K562 (cell line): ENCODE measurements at regions not wholly inside any gene's neighbourhood (a gene's known extent, or its start where the extent isn't known, plus 50 kb on each side); places are given as distances from the start of the nearest gene placed in this dataset.

ENCODE experiments used
- ATAC-seq: fragments of 200-7000 bp; cut with Tn5 transposase; 3 replicates; pipeline ENCODE4 v1.9.1; 2020; ENCODE audit warnings: moderate library complexity
- BruUV-seq: library from RNA; stranded (reverse); fragments of 400-500 nt; replicated peaks from 2 replicates; lab custom pipeline; 2021; lab: Mats Ljungman, UMichigan
- CTCF ChIA-PET: fragments of 300-600 bp; formaldehyde crosslinking; extraction: SDS; loops from one replicate; lab custom pipeline; 2021; ENCODE audit warnings: low intra/inter-chr PET ratio; lab: Yijun Ruan, JAX
- POLR2A ChIA-PET: fragments of 300-600, 350-650 bp; sonication (Branson Sonifier 250); formaldehyde crosslinking; extraction: SDS; loops from one replicate; lab custom pipeline; 2021; ENCODE audit warnings: antibody characterized with exemption, inconsistent platforms; lab: Yijun Ruan, JAX
- DNase-seq, 4 experiments: peaks; one replicate each; pipeline versions ENCODE4 v3.0.0 to v3.0.0-alpha.2; 2011 to 2018; ENCODE audit warnings: low spot score in 3 of 4, mixed read lengths in 3 of 4; ENCODE audit errors: extremely low read depth in 1 of 4
- FAIRE-seq: peaks from 2 replicates; lab custom pipeline; 2011; peaks lifted over from hg19 to GRCh38; lab: Jason Lieb, UNC
- H2AFZ ChIP-seq: 2 replicates; pipeline ENCODE4 v1.6.0; 2011; ENCODE audit warnings: low read depth, low read length, control low read depth, inconsistent platforms
- H3K27ac ChIP-seq: fragments of 200-600 bp; 3 replicates; pipeline ENCODE4 v1.8.0; 2011; ENCODE audit warnings: low read depth, mild to moderate bottlenecking, control low read depth, inconsistent platforms, low read length, moderate library complexity, mixed read lengths; ENCODE audit errors: extremely low read depth
- H3K27me3 ChIP-seq, 2 experiments: fragments of 300-600 bp in 1 of 2; 2 replicates in 1 of 2; 3 replicates in 1 of 2; pipeline versions ENCODE4 v1.6.0 to v1.8.0; 2011; ENCODE audit warnings: inconsistent platforms in 2 of 2, low read length in 2 of 2, mild to moderate bottlenecking in 1 of 2, mixed read lengths in 1 of 2, moderate library complexity in 1 of 2; ENCODE audit not compliant: control insufficient read depth in 2 of 2, insufficient read depth in 2 of 2
- H3K36me3 ChIP-seq: fragments of 300-600 bp; 3 replicates; pipeline ENCODE4 v1.8.0; 2011; ENCODE audit warnings: mild to moderate bottlenecking, low read length, inconsistent platforms; ENCODE audit not compliant: control insufficient read depth, insufficient read depth
- H3K4me1 ChIP-seq, 2 experiments: fragments of 200-600 bp in 1 of 2; replicated peaks in 1 of 2; 2 replicates in 1 of 2; 3 replicates in 1 of 2; pipeline versions ENCODE4 v1.5.1 to v1.8.0; 2011; ENCODE audit warnings: inconsistent platforms in 2 of 2, low read length in 2 of 2, mild to moderate bottlenecking in 1 of 2, mixed read lengths in 1 of 2, moderate library complexity in 1 of 2; ENCODE audit not compliant: control insufficient read depth in 2 of 2, insufficient read depth in 2 of 2
- H3K4me2 ChIP-seq: 2 replicates; pipeline ENCODE4 v1.6.1; 2011; ENCODE audit warnings: low read length, control low read depth, inconsistent platforms, mixed read lengths; ENCODE audit not compliant: insufficient read depth
- H3K4me3 ChIP-seq: fragments of 200-600 bp; sonication (generic), shearing (Covaris generic); 2 replicates; pipeline ENCODE4 v1.5.1; 2016; ENCODE audit warnings: control low read depth, inconsistent platforms
- H3K79me2 ChIP-seq: fragments of 200-600 bp; 3 replicates; pipeline ENCODE4 v1.8.0; 2011; ENCODE audit warnings: low read length, inconsistent platforms; ENCODE audit not compliant: control insufficient read depth, insufficient read depth
- H3K9ac ChIP-seq, 2 experiments: 2 replicates each; pipeline versions ENCODE4 v1.6.0 to v1.6.1; 2011; ENCODE audit warnings: low read depth in 2 of 2, low read length in 2 of 2, control low read depth in 1 of 2, inconsistent platforms in 1 of 2, mild to moderate bottlenecking in 1 of 2, mixed read lengths in 1 of 2; ENCODE audit not compliant: insufficient read depth in 1 of 2
- H3K9me1 ChIP-seq: one replicate; pipeline ENCODE4 v1.6.0; 2011; ENCODE audit warnings: inconsistent platforms, mild to moderate bottlenecking, low read length, moderate library complexity; ENCODE audit not compliant: control insufficient read depth, insufficient read depth
- H3K9me3 ChIP-seq: replicated peaks from 2 replicates; pipeline ENCODE4 v1.5.1; 2011; ENCODE audit warnings: low read depth, low read length, inconsistent platforms; ENCODE audit not compliant: control insufficient read depth, insufficient read depth
- H4K20me1 ChIP-seq: replicated peaks from 2 replicates; pipeline ENCODE4 v1.6.1; 2011; ENCODE audit warnings: low read length, inconsistent platforms, mixed read lengths; ENCODE audit not compliant: control insufficient read depth, insufficient read depth
- CSDE1 ChIP-seq, 2 experiments: fragments of 450-650 bp; IDR thresholded peaks; 2 replicates each; pipeline ENCODE4 v1.6.1; 2016; ENCODE audit warnings: mild to moderate bottlenecking in 1 of 2
- E2F1 ChIP-seq: sonication (generic); formaldehyde crosslinking; IDR thresholded peaks from 2 replicates; pipeline ENCODE4 v1.8.1; 2023; ENCODE audit warnings: mild to moderate bottlenecking, missing genetic modification reagents, moderate library complexity
- ELF1 ChIP-seq: fragments of 200-800 bp; sonication (Bioruptor generic); IDR thresholded peaks from 2 replicates; pipeline ENCODE4 v1.6.1; 2016; ENCODE audit warnings: missing genetic modification characterization, missing compliant biosample characterization
- ERF ChIP-seq: fragments of 450-650 bp; formaldehyde crosslinking; IDR thresholded peaks from 2 replicates; pipeline ENCODE4 v1.4.0; 2020; ENCODE audit warnings: mild to moderate bottlenecking, mixed read lengths
- MAFF ChIP-seq: IDR thresholded peaks from 2 replicates; pipeline ENCODE4 v1.6.1; 2012; ENCODE audit warnings: low read length, improper control_type of control experiment
- RNF2 ChIP-seq: sonication (generic); IDR thresholded peaks from 2 replicates; pipeline ENCODE4 v1.6.1; 2016
- RNF219 ChIP-seq: fragments of 250-450 bp; sonication (Bioruptor Pico); IDR thresholded peaks from 2 replicates; pipeline ENCODE4 v1.5.0; 2022; ENCODE audit warnings: mild to moderate bottlenecking
- SOX6 ChIP-seq: fragments of 450-650 bp; IDR thresholded peaks from 2 replicates; pipeline ENCODE4 v1.6.1; 2014; ENCODE audit warnings: mild to moderate bottlenecking
- ZNF408 ChIP-seq: fragments of 250-450 bp; sonication (Bioruptor Pico); IDR thresholded peaks from 2 replicates; pipeline ENCODE4 v1.4.0; 2020; ENCODE audit warnings: low read depth, mild to moderate bottlenecking, moderate library complexity
- ZNF436 ChIP-seq: fragments of 250-450, 450-650 bp; sonication (Bioruptor Pico); formaldehyde crosslinking; IDR thresholded peaks from 2 replicates; pipeline ENCODE4 v1.7.0; 2020; ENCODE audit warnings: mild to moderate bottlenecking
- WGBS: fragments of 100-300 bp; shearing (Covaris generic); methylation state at CpG from one replicate; pipeline ENCODE4 v1.1.6; 2016; ENCODE audit warnings: low coverage, mixed read lengths; ENCODE audit not compliant: insufficient coverage; ENCODE audit errors: missing lambda C conversion rate; 5-methylcytosine and 5-hydroxymethylcytosine counted together
- in situ Hi-C: fragments of 300-500 bp; cut with MboI; formaldehyde crosslinking; loops from 4 replicates; pipeline ENCODE4 v1.15.0; 2018; ENCODE audit warnings: inconsistent platforms, mixed read lengths
- intact Hi-C: fragments of 100-400 bp; cut with micrococcal nuclease; formaldehyde crosslinking; loops from 2 replicates; pipeline ENCODE4 v1.14.2; 2022

- TF ChIP-seq RNF219 (CRISPR knock-in tag) (no peak), ZNF408 (CRISPR knock-in tag) (no peak), ERF (CRISPR knock-in tag) (no peak)
Measured at GRCh38 chr9:118483677-118484076, 779.5 kb downstream of the TLR4 start (continued).

GRCh38 chr9:118503236-118503635 lies 799.0 kb downstream of the TLR4 start:
- CTCF ChIA-PET: no interaction called here
- no peak overlapping the region for H2AFZ ChIP-seq
- H3K36me3 ChIP-seq: no peaks in the 10 kb centered on the region
- 0% methylated on average over 1 of the region's 1 CpG for WGBS
- no peak for DNase-seq
- no peak overlapping the region for H3K4me3 ChIP-seq
- H3K9me3 ChIP-seq: no peaks in the 10 kb centered on the region; the same call in 1 of the 2 replicates
- no peak for FAIRE-seq
- H3K9me1 ChIP-seq: no peaks in the 10 kb centered on the region
- H4K20me1 ChIP-seq: no peaks in the 10 kb centered on the region
- H3K4me2 ChIP-seq: no peak overlapping the region
- H3K9ac ChIP-seq: no peak overlapping the region
- in situ Hi-C loops: no loop called here
- ATAC-seq: no peak
- no peak overlapping the region for H3K27ac ChIP-seq
- no peaks in the 10 kb centered on the region for H3K27me3 ChIP-seq
- POLR2A ChIA-PET: no interaction called here
- intact Hi-C loops: no loop called here
- no peaks in the 10 kb centered on the region for H3K4me1 ChIP-seq
- no TSS peak for BruUV-seq
- no peaks in the 10 kb centered on the region for H3K79me2 ChIP-seq
- TF ChIP-seq RNF2 (no peak), MAFF (no peak), E2F1 (CRISPR knock-in tag) (no peak), ZNF436 (CRISPR knock-in tag) (no peak), SOX6 (no peak), CSDE1 (IDR thresholded peaks at IDR 0.05) (no peak), ELF1 (tag) (no peak)
